OCI-LY3 (cell line): ENCODE measurements at regions not wholly inside any gene's neighbourhood (a gene's known extent, or its start where the extent isn't known, plus 50 kb on each side); places are given as distances from the start of the nearest gene placed in this dataset.

Experiments used
- H2AFZ ChIP-seq: fragments of 200-600, 300-600 bp; shearing (Covaris generic); 2 replicates; pipeline ENCODE4 v1.6.0; 2014; ENCODE audit warnings: antibody characterized with exemption, low read depth, low read length
- H3K27ac ChIP-seq: fragments of 200-600, 300-600 bp; sonication (generic); 2 replicates; pipeline ENCODE4 v1.5.1; 2014; ENCODE audit warnings: mild to moderate bottlenecking, low read length, moderate library complexity, mixed read lengths
- H3K27me3 ChIP-seq: fragments of 200-600, 300-600 bp; sonication (generic); 2 replicates; pipeline ENCODE4 v1.6.1; 2014; ENCODE audit warnings: low read depth, low read length, mixed read lengths
- H3K36me3 ChIP-seq: fragments of 200-600, 300-600 bp; sonication (generic); replicated peaks from 2 replicates; pipeline ENCODE3; 2014; ENCODE audit warnings: low read depth, low read length, mixed read lengths
- H3K4me1 ChIP-seq: fragments of 300-600, 200-600 bp; sonication (generic); 2 replicates; pipeline ENCODE4 v1.6.1; 2014; ENCODE audit warnings: low read length, mixed read lengths
- H3K4me2 ChIP-seq: fragments of 200-600, 300-600 bp; sonication (generic); 2 replicates; pipeline ENCODE4 v1.6.1; 2014; ENCODE audit warnings: low read length, mixed read lengths
- H3K4me3 ChIP-seq: fragments of 300-600, 200-600 bp; sonication (generic); 2 replicates; pipeline ENCODE4 v1.5.1; 2014; ENCODE audit warnings: antibody characterized with exemption, mild to moderate bottlenecking, low read length, moderate library complexity
- H3K79me2 ChIP-seq: fragments of 300-600, 200-600 bp; shearing (Covaris generic); 2 replicates; pipeline ENCODE4 v1.6.1; 2014; ENCODE audit warnings: mild to moderate bottlenecking, low read length, mixed read lengths
- H3K9ac ChIP-seq: fragments of 300-600, 200-600 bp; shearing (Covaris generic); 2 replicates; pipeline ENCODE4 v1.6.0; 2014; ENCODE audit warnings: mild to moderate bottlenecking, low read length, moderate library complexity
- H3K9me3 ChIP-seq: fragments of 200-600, 300-600 bp; shearing (Covaris generic); 2 replicates; pipeline ENCODE4 v1.6.1; 2014; ENCODE audit warnings: low read length, mixed read lengths; ENCODE audit not compliant: insufficient read depth
- H4K20me1 ChIP-seq: fragments of 200-600, 300-600 bp; sonication (generic); 2 replicates; pipeline ENCODE4 v1.6.1; 2016; ENCODE audit warnings: low read length, mixed read lengths; ENCODE audit not compliant: insufficient read depth
- CTCF ChIP-seq: fragments of 200-600, 300-600 bp; sonication (generic); IDR thresholded peaks from 2 replicates; pipeline ENCODE4 v1.5.1; 2014; ENCODE audit warnings: antibody characterized with exemption, low read length, low read depth
- EZH2phosphoT487 ChIP-seq: fragments of 200-600 bp; shearing (Covaris generic); IDR thresholded peaks from 2 replicates; pipeline ENCODE4 v1.6.1; 2018; ENCODE audit warnings: antibody characterized with exemption, mixed run types, low read depth

DNA sequence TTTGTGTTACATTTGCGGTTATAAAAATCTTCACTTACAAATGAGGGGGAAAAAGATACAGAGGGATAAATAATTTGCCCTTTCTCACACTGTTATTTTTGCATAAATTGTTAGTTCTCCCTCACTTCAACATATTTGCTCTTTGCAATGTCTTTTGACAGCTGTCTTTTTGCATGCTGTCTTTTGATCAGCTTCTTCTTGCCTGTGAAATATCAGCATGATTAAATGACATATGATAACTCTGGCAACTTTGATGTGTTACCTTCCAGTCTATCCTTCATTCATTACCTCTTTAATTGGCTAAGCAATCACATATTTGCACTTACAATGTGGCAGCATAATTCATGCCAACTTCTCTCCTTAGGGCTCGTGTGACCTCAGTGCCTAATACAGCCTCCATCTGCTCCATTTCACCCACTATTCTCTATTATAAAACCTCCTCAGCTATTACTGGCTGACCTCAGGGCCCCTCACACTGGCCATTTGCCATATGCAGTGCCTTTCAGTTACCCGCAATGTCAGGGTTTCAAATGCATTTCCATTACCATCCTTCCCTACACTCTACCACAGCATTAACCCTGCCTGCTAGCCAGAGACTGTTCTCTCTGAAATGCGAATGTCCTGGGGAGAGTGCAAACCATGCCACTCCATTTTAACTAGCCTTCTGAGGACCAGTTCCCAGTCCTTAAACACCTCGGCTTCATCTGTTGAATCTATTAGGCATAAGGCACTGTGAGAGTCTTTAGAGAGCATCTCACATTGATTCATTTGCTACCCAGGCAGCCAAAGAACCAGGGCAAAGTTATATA, 1056.6 kb upstream of the CHAC2 start:
- Histone ChIP-seq H3K79me2 (no peaks in the 10 kb centered on the region), H3K9ac (no peak overlapping the region), H3K9me3 (no peaks in the 10 kb centered on the region)

DNA sequence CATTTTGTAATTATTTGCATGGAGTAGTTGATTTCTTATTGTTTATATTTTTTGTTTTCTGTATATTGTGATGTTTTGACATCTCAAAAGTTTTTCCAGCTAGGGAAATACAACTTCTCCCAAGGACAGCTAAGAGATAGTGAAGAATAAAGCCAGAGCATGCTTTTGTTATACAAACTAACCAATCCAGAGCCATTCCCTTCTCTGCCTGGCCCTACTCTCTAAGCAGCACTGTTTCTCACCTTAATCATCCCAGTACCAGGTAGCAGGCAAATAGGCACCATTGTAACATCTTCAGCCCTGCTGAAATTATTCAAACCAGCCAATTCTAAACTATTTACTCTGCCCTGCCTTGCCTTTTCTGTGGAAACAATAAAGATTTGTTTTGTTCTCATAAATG, 1063.4 kb upstream of the CHAC2 start:
- Histone ChIP-seq H3K4me2 (no peak overlapping the region), H3K79me2 (no peaks in the 10 kb centered on the region), H2AFZ (no peak overlapping the region), H3K9me3 (no peaks in the 10 kb centered on the region), H4K20me1 (no peaks in the 10 kb centered on the region), H3K4me3 (no peak overlapping the region), H3K36me3 (no peaks in the 10 kb centered on the region), H3K27ac (no peak overlapping the region), H3K27me3 (no peaks in the 10 kb centered on the region), H3K9ac (no peak overlapping the region), H3K4me1 (peaks cover 9% of the 10 kb centered on the region)
- no peak for TF ChIP-seq EZH2phosphoT487
- no peak for TF ChIP-seq CTCF

More for the DNA sequence above, 1056.6 kb upstream of the CHAC2 start:
- no peak overlapping the region for H2AFZ ChIP-seq
- H3K27ac ChIP-seq, result no peak overlapping the region
- TF ChIP-seq EZH2phosphoT487, result no peak
- TF ChIP-seq CTCF, result no peak
- no peaks in the 10 kb centered on the region for H3K27me3 ChIP-seq
- H4K20me1 ChIP-seq, result no peaks in the 10 kb centered on the region
- no peaks in the 10 kb centered on the region for H3K36me3 ChIP-seq
- no peak overlapping the region for H3K4me3 ChIP-seq
- H3K4me2 ChIP-seq, result no peak overlapping the region
- no peaks in the 10 kb centered on the region for H3K4me1 ChIP-seq

DNA sequence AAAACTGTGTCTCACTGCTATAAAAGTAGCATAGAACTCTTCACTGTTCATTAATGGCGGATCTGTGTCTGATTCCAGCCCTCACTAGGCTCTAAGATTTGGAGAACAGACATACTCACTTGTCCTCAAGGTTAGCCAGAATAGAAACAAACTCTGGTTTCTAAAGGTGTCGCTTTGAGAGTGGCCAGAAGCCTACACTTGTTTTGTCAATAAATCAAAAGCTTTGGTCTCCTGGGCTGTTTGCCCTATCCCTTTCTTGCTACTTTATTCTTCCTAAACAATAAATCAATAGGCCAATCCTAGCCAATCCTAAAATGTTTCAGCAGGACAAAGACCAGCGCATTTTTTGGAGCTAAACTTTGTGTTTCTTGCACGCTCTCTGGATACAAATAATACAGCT, 1064.6 kb upstream of the CHAC2 start:
- Histone ChIP-seq H3K27me3 (no peaks in the 10 kb centered on the region), H3K4me2 (no peak overlapping the region), H3K9ac (no peak overlapping the region), H3K27ac (no peak overlapping the region), H3K4me3 (no peak overlapping the region), H3K36me3 (no peaks in the 10 kb centered on the region), H3K9me3 (no peaks in the 10 kb centered on the region), H3K79me2 (no peaks in the 10 kb centered on the region), H4K20me1 (no peaks in the 10 kb centered on the region), H3K4me1 (peaks cover 9% of the 10 kb centered on the region), H2AFZ (no peak overlapping the region)
- no peak for TF ChIP-seq CTCF
- TF ChIP-seq EZH2phosphoT487, result no peak

GRCh38 chr2:52698408-52698807, 1069.2 kb upstream of the CHAC2 start:
- Histone ChIP-seq H3K4me2 (no peak overlapping the region), H3K36me3 (no peaks in the 10 kb centered on the region), H3K79me2 (no peaks in the 10 kb centered on the region), H4K20me1 (no peaks in the 10 kb centered on the region), H3K4me3 (no peak overlapping the region), H3K9ac (no peak overlapping the region), H3K4me1 (peaks cover 9% of the 10 kb centered on the region), H3K27ac (no peak overlapping the region), H3K9me3 (no peaks in the 10 kb centered on the region), H2AFZ (no peak overlapping the region), H3K27me3 (no peaks in the 10 kb centered on the region)
- no peak for TF ChIP-seq EZH2phosphoT487
- no peak for TF ChIP-seq CTCF
